Heart left ventricle (tissue), 13 donors: ENCODE measurements at regions not wholly inside any gene's neighbourhood (a gene's known extent, or its start where the extent isn't known, plus 50 kb on each side); places are given as distances from the start of the nearest gene placed in this dataset.

Experiments used
- CTCF ChIP-seq, 12 donors: fragments of 200-600 bp; sonication (generic) in 4 of 12; IDR thresholded peaks; one replicate each; pipeline versions ENCODE4 v1.5.0 to v1.8.0; 2018 to 2022; ENCODE audit warnings: antibody characterized with exemption in 12 of 12, mild to moderate bottlenecking in 5 of 12
- POLR2A ChIP-seq, 2 donors: fragments of 450-650 bp; IDR thresholded peaks; one replicate each; pipeline ENCODE4 v1.6.1; 2017; ENCODE audit warnings: antibody characterized with exemption in 2 of 2, mild to moderate bottlenecking in 2 of 2, moderate library complexity in 2 of 2
- donor health status: ischemic (EF 13 %, LVEDD 7.1; RV severe dilation, severe dysfunction).
- donor health status: DM: no; HTN: yes; CAD: no.
- donor health status: DM: no; HTN: no; CAD: no.
- donor health status: ischemic (EF 25% LVEDD 6.9; RV normal size, moderate dysfunction).
- donor health status: ischemic (EF 25% LVEDD 5.7; RV mildly dilated, moderate dysfunction).
- donor health status: ischemic (EF 35%, LVEDD 5.7; RV mildly dilated, moderate dysfunction).
- donor health status: nonischemic (EF 11% LVEDD 7.7; RV severe dilation, severe dysfunction).
- donor health status: DM: yes; HTN: yes; CAD: no.
- donor health status: PGD.
- donor health status: ischemic (EF 29% LVEDD 5.4; RV normal size, mild dysfunction).
- donor health status: nonischemic (EF 23%, LVEDD 6.1; RV moderate dilation, normal function).

GRCh38 chr2:107306881-107307280 is 420.9 kb upstream of the ST6GAL2 start:
- TF ChIP-seq CTCF (IDR thresholded peaks at IDR 0.05), result no peak
- no peak for TF ChIP-seq POLR2A (IDR thresholded peaks at IDR 0.05)
